GM21381 (cell line): ENCODE measurements at regions not wholly inside any gene's neighbourhood (a gene's known extent, or its start where the extent isn't known, plus 50 kb on each side); places are given as distances from the start of the nearest gene placed in this dataset.
A peak's percentile ranks its signal among the peaks of the same experiment; 100 is the strongest.
"Not testable (repeated sequence)": the region's sequence is repeated elsewhere in the genome, so short reads cannot be mapped to it uniquely, and the experiment has no call there.

Experiments
- ATAC-seq: cut with Tn5 transposase; IDR thresholded peaks from one replicate; pipeline ENCODE4 v1.9.1; 2021; ENCODE audit warnings: mild to moderate bottlenecking, moderate library complexity; ENCODE audit not compliant: unreplicated experiment

- peak; percentile 43 for ATAC-seq
These were observed 64.7 kb downstream of the DHCR7 start for GRCh38 chr11:71383461-71383860.

DNA sequence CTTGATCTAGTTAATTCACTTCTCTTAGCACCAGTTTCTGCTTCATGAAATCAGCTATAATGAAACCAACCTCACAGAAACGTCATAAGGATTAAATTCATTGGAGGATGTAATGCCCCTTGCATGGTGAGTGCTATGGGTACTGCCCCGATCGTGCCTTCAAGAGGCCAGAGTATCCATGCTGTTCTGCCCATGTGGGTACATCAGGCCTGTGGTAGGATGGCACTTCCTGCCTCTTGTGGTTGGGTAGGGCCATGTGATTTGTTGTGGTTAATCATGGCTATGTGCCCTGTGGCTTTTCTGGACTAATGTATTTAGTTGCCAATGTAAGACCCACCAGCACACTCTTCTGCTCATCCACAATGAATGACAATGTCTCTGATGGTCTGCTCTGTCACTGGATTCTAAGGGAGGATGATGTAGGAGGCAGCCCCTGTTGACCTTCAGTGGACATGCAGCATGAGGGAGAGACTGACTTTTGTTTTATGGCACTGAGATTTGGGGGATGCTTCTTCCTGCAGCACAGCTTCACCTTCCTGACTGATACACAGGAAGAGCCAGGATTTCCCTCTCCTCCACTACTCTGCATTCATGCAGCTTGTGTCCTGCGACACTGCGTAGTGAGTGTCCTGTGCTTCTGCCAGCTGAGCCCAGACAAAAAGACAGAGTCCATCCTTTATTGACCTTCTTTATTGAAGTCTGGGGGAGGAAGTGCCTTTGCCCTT is 66.2 kb downstream of the DHCR7 start:
- no peak for ATAC-seq

- no peak for ATAC-seq
These were observed 68.5 kb downstream of the DHCR7 start for GRCh38 chr11:71379701-71380100.

- ATAC-seq, result no peak
These were observed 74.3 kb downstream of the DHCR7 start for GRCh38 chr11:71373791-71374454.

GRCh38 chr11:71372693-71373657 is 75.2 kb downstream of the DHCR7 start:
- no peak for ATAC-seq

DNA sequence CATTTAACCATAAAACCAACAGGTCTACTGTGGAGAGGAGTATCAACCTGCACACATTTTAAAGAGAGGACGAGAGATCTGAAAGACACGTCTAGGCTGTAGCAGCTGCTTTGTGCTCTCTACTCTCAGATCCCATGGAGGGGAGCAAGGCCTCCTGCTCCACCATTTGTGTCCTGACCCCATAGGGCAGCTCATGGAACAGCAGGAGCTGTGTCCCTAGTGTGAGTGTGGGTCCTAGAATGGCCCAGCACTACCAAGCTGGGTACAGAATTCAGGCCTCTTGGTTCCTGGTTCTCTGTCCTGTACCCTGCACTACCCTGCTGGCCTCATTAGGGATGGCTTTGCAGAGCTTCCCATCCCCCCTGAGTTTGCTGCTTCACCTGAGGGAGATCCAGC is 76.5 kb downstream of the DHCR7 start:
- ATAC-seq, result no peak

DNA sequence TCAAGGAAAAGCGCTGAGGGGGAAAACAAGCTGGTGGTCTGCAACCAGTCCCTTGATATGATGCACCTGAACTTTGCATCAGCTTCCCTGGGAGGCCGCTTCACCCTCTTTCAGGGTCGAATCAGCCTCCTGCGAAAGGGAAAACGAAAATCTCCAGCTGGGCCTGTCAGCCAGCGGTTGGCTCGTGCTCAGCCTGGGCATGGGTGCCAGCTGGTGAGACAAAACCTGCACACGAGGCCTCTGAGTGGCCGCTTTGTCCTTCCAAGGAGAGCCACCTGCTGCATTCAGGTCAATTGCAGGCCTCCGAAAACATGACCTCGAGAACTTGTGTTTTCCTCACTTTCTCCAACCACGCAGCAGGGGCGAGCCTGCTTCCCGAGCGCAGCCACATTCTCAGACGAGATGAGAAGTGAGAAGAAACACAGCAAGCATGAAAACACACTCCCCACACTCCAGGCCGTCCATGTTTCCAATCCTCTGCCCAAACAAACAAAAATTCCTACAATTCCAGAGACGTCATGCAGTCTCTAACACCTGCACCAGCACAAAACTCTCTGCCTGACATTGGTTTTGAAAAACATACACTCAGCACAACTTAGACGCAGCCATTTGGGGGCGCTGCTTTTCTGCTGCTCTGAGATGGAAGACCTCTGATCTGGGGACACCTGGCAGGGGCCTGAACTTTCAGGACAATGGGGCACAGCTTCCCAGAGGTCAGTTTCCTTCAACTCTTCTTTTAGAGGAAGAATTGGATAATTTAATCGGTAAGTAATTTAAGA is 77.1 kb downstream of the DHCR7 start:
- no peak for ATAC-seq

GRCh38 chr11:71370020-71370747 is 78.0 kb downstream of the DHCR7 start:
- no peak for ATAC-seq

- ATAC-seq, result no peak
These were observed 78.8 kb downstream of the DHCR7 start for GRCh38 chr11:71369411-71369810.

DNA sequence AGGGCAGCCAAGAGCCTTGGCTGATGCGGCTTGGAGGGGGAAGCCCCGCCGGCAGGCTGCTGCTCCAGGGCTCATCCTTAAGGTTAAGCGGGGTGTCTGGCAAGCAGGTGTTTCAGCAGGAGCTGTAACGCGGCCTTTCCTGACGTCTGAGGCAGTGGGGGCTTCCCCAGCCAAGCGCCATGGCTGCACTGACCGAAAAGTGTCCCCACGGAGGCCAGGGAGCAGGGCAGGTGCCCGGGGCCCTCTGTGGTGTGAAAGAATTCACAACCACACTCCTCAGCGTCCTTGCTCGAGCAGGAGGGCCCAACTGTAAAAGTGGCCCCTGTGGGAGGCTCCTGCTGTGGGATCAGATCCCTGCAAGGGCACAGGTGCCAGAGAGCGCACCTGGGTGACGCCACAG is 79.2 kb downstream of the DHCR7 start:
- ATAC-seq, result no peak

DNA sequence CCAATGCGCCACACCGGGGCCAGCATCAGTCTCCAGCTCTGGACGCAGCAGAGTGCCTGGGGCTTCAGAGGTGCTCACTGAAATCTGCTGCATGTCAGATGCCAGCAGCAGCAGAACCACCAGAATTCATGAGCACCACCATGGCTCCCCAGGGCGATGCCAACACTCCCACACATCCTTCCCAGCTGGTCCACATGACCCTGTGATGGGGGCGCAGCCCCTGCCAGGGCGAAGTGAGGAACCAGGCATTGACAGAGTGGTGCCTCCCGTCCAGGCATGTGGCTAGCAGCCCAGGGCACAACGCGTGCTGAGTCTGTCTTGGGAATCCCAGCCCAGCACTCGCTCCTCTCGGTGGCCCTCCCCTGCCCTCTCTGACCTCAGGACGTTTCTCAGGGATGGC is 80.4 kb downstream of the DHCR7 start:
- ATAC-seq, result no peak

DNA sequence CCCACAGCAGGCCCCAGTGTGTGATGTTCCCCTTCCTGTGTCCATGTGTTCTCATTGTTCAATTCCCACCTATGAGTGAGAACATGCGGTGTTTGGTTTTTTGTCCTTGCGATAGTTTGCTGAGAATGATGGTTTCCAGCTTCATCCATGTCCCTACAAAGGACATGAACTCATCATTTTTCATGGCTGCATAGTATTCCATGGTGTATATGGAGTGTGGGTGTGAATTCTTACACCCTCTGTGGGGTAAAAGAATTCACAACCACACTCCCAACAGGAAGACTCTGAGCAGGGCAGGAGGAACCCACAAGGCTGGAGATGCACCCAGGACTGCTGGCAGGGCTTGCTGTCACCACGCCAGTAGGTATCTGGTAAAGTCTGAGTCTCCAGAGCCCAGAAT is 80.9 kb downstream of the DHCR7 start:
- ATAC-seq, result not testable (repeated sequence)

GRCh38 chr11:71366076-71366475 is 82.1 kb downstream of the DHCR7 start:
- ATAC-seq, result no peak

DNA sequence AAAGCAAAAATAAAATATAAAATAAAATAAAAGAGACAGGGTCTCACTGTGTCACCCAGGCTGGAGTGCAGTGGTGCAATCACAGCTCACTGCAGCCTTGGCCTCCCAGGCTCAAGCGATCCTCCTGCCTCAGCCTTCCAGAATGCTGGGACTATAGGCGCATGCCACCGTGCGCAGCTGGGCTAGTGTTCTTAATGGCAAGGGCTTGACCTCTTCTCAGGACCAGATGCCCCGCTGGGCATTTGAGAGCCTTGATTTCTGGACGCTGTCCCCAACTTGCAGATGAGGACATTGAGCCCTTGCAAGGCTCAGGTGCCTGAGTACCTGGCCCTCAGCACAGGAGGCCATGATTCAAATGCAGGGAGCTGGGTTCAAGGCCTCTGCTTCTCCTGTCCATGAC is 82.6 kb downstream of the DHCR7 start:
- no peak for ATAC-seq

DNA sequence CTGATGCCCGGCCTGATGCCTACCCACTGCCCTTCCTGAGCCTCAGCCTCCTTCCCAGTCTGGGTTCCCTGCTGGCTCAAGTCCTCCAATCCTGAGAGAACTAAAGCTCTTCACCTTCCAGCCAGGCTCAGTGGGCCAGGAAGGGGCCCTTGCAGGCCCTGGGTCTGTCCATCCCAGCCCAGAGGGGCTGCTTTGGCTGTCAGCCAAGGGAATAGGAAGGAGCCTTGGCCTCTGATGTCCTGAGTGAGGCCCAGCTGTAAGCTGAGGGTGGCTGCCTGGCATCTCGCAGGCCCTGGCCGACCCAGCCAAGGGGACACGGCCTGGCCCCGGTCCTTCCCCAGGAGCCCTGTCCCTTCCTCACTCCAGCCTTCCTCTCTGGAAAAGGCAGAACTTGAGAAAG is 83.4 kb downstream of the DHCR7 start:
- no peak for ATAC-seq

DNA sequence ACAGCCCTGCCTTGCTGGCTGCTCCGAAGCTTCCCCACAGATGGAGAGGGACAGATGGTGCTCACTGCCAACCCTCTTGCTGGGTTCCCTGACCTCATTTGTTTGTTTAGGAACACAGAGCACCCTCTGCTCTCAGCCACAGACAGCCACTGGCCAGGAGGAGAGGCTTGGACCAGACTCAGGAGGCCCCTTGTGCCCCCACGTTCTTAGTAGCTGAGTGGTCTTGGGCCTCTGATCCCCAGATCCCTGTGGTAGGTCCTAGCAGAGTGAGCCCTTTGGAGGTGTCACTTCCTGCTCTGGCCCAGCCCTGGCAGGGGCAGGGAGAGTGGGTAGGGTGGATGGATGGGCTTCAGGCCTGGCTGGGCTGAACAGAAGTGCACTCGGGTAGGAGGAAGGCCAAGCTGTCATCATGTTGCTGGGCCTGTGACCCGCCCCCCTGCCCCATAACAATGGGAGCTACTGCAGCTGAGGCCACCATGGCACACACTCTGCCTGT is 84.0 kb downstream of the DHCR7 start:
- ATAC-seq, result no peak

DNA sequence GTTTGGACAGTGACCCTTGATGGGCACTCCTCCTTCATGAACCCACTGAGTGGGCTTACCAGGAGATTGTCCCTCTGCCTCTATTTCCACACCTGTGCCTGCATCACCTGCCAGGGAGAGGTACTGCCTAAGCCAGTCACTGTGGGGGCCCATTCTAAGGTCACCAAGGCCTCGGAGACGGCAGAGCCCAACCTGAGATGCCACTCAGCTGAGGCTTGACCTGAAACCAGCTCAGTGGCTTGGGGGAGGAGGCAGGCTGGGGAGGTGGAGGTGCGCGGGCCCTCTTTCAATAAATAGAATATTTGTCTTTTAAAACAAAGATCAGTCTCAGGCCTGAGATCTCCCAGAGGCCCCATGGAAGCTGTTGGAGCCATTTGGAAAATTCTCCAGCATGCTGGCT is 84.5 kb downstream of the DHCR7 start:
- ATAC-seq, result no peak

- ATAC-seq, result no peak
These were observed 89.1 kb downstream of the DHCR7 start for GRCh38 chr11:71358963-71359567.

GRCh38 chr11:71358122-71358728 is 90.0 kb downstream of the DHCR7 start:
- ATAC-seq, result no peak
